Body of pancreas (tissue), 4 donors: ENCODE measurements at regions not wholly inside any gene's neighbourhood (a gene's known extent, or its start where the extent isn't known, plus 50 kb on each side); places are given as distances from the start of the nearest gene placed in this dataset.

Experiments
- POLR2A ChIP-seq, 3 donors: fragments of 450-650 bp; IDR thresholded peaks; one replicate each; pipeline ENCODE4 v1.6.1; 2016; ENCODE audit warnings: antibody characterized with exemption in 3 of 3, mild to moderate bottlenecking in 2 of 3
- TF ChIP-seq, protein P1 (sequence below), 7 experiments: fragments of 450-650 bp in 4 of 7; fragments of 200-600 bp in 3 of 7; sonication (generic) in 3 of 7; IDR thresholded peaks; one replicate each; pipeline ENCODE4 v1.5.1; 2016 to 2019; ENCODE audit warnings: antibody characterized with exemption in 7 of 7

GRCh38 chr1:103230061-103230460, 121.7 kb upstream of the COL11A1 start:
- no peak for TF ChIP-seq POLR2A (IDR thresholded peaks at IDR 0.05)
- TF ChIP-seq, protein P1, sequence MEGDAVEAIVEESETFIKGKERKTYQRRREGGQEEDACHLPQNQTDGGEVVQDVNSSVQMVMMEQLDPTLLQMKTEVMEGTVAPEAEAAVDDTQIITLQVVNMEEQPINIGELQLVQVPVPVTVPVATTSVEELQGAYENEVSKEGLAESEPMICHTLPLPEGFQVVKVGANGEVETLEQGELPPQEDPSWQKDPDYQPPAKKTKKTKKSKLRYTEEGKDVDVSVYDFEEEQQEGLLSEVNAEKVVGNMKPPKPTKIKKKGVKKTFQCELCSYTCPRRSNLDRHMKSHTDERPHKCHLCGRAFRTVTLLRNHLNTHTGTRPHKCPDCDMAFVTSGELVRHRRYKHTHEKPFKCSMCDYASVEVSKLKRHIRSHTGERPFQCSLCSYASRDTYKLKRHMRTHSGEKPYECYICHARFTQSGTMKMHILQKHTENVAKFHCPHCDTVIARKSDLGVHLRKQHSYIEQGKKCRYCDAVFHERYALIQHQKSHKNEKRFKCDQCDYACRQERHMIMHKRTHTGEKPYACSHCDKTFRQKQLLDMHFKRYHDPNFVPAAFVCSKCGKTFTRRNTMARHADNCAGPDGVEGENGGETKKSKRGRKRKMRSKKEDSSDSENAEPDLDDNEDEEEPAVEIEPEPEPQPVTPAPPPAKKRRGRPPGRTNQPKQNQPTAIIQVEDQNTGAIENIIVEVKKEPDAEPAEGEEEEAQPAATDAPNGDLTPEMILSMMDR (IDR thresholded peaks at IDR 0.05) = no peak
